ENCODE measurements at regions not wholly inside any gene's neighbourhood (a gene's known extent, or its start where the extent isn't known, plus 50 kb on each side); places are given as distances from the start of the nearest gene placed in this dataset.

- no peak for TF ChIP-seq CTCF (IDR thresholded peaks at IDR 0.05; ENCODE audit: control insufficient read depth, insufficient read depth, low read depth, low read length, missing control alignments)
- no peak for DNase-seq (ENCODE audit: low read depth)
- H3K4me3 ChIP-seq (ENCODE audit: control insufficient read depth, low read depth, low read length): no peak overlapping the region
These were observed 180.8 kb upstream of the GPC6 start for GRCh38 chr13:93045836-93046235.

GRCh38 chr13:93055233-93055632 lies 171.4 kb upstream of the GPC6 start:
- DNase-seq (ENCODE audit: low read depth): no peak
- no peak for TF ChIP-seq CTCF (IDR thresholded peaks at IDR 0.05; ENCODE audit: control insufficient read depth, insufficient read depth, low read depth, low read length, missing control alignments)
- H3K4me3 ChIP-seq (ENCODE audit: control insufficient read depth, low read depth, low read length): no peak overlapping the region

GRCh38 chr13:93058301-93058700 lies 168.3 kb upstream of the GPC6 start:
- no peak for TF ChIP-seq CTCF (IDR thresholded peaks at IDR 0.05; ENCODE audit: control insufficient read depth, insufficient read depth, low read depth, low read length, missing control alignments)
- H3K4me3 ChIP-seq (ENCODE audit: control insufficient read depth, low read depth, low read length): no peak overlapping the region
- DNase-seq (ENCODE audit: low read depth): no peak

GRCh38 chr13:93060144-93060543 lies 166.5 kb upstream of the GPC6 start:
- no peak for DNase-seq (ENCODE audit: low read depth)
- H3K4me3 ChIP-seq (ENCODE audit: control insufficient read depth, low read depth, low read length): no peak overlapping the region
- no peak for TF ChIP-seq CTCF (IDR thresholded peaks at IDR 0.05; ENCODE audit: control insufficient read depth, insufficient read depth, low read depth, low read length, missing control alignments)

GRCh38 chr13:93066187-93066586 lies 160.4 kb upstream of the GPC6 start:
- H3K4me3 ChIP-seq (ENCODE audit: control insufficient read depth, low read depth, low read length): no peak overlapping the region
- TF ChIP-seq CTCF (IDR thresholded peaks at IDR 0.05; ENCODE audit: control insufficient read depth, insufficient read depth, low read depth, low read length, missing control alignments): no peak
- DNase-seq (ENCODE audit: low read depth): peak; percentile 20

- no peak for TF ChIP-seq CTCF (IDR thresholded peaks at IDR 0.05; ENCODE audit: control insufficient read depth, insufficient read depth, low read depth, low read length, missing control alignments)
- DNase-seq (ENCODE audit: low read depth): no peak
- H3K4me3 ChIP-seq (ENCODE audit: control insufficient read depth, low read depth, low read length): no peak overlapping the region
These were observed 147.3 kb upstream of the GPC6 start for GRCh38 chr13:93079294-93079693.

GRCh38 chr13:93080166-93080565 lies 146.4 kb upstream of the GPC6 start:
- H3K4me3 ChIP-seq (ENCODE audit: control insufficient read depth, low read depth, low read length): no peak overlapping the region
- TF ChIP-seq CTCF (IDR thresholded peaks at IDR 0.05; ENCODE audit: control insufficient read depth, insufficient read depth, low read depth, low read length, missing control alignments): no peak
- DNase-seq (ENCODE audit: low read depth): no peak

Data from AG09309 (cell line).